ENCODE measurements at regions not wholly inside any gene's neighbourhood (a gene's known extent, or its start where the extent isn't known, plus 50 kb on each side); places are given as distances from the start of the nearest gene placed in this dataset.

GRCh38 chr6:157761926-157762325 is 61.1 kb upstream of the SNX9 start:
- H3K4me3 ChIP-seq (ENCODE audit: low read depth, low read length), result no peak overlapping the region
- DNase-seq (ENCODE audit: low read depth), result no peak
- TF ChIP-seq CTCF (IDR thresholded peaks at IDR 0.05; ENCODE audit: insufficient read depth, low read length), result no peak

- TF ChIP-seq CTCF (IDR thresholded peaks at IDR 0.05; ENCODE audit: insufficient read depth, low read length), result peak; percentile 15
- DNase-seq (ENCODE audit: low read depth), result no peak
Measured at GRCh38 chr6:157762636-157763035, 60.4 kb upstream of the SNX9 start.

GRCh38 chr6:157763129-157763903 is 59.7 kb upstream of the SNX9 start:
- TF ChIP-seq CTCF (IDR thresholded peaks at IDR 0.05; ENCODE audit: insufficient read depth, low read length), result no peak
- peak; percentile 79 for DNase-seq (ENCODE audit: low read depth)
- no peak overlapping the region for H3K4me3 ChIP-seq (ENCODE audit: low read depth, low read length)

More at GRCh38 chr6:157762636-157763035, 60.4 kb upstream of the SNX9 start:
- no peak overlapping the region for H3K4me3 ChIP-seq (ENCODE audit: low read depth, low read length)

GRCh38 chr6:157763904-157764177 is 59.2 kb upstream of the SNX9 start:
- TF ChIP-seq CTCF (IDR thresholded peaks at IDR 0.05; ENCODE audit: insufficient read depth, low read length), result no peak
- no peak overlapping the region for H3K4me3 ChIP-seq (ENCODE audit: low read depth, low read length)
- DNase-seq (ENCODE audit: low read depth), result no peak

- DNase-seq (ENCODE audit: low read depth), result peak; percentile 100
- TF ChIP-seq CTCF (IDR thresholded peaks at IDR 0.05; ENCODE audit: insufficient read depth, low read length), result no peak
- H3K4me3 ChIP-seq (ENCODE audit: low read depth, low read length), result no peak overlapping the region
Measured at GRCh38 chr6:157764178-157765068, 58.6 kb upstream of the SNX9 start.

GRCh38 chr6:157766901-157767774 is 55.9 kb upstream of the SNX9 start:
- DNase-seq (ENCODE audit: low read depth), result no peak

More at GRCh38 chr6:157766901-157767774, 55.9 kb upstream of the SNX9 start:
- no peak for TF ChIP-seq CTCF (IDR thresholded peaks at IDR 0.05; ENCODE audit: insufficient read depth, low read length)
- H3K4me3 ChIP-seq (ENCODE audit: low read depth, low read length), result no peak overlapping the region
